ENCODE measurements at regions not wholly inside any gene's neighbourhood (a gene's known extent, or its start where the extent isn't known, plus 50 kb on each side); places are given as distances from the start of the nearest gene placed in this dataset.

- no peaks in the 10 kb centered on the region for H3K36me3 ChIP-seq
- no peaks in the 10 kb centered on the region for H3K9me3 ChIP-seq
- no peak overlapping the region for H3K27ac ChIP-seq
- no peak overlapping the region for H3K4me3 ChIP-seq (replicated peaks in 1 of 3)
- 79 to 81% methylated on average over 7 of the region's 7 CpGs for whole genome bisulfite sequencing, 2 donors
- TF ChIP-seq POLR2A (IDR thresholded peaks at IDR 0.05) = no peak
- TF ChIP-seq CTCF (IDR thresholded peaks at IDR 0.05) = no peak
- no peak for DNase-seq
- intact Hi-C loops (cut with DNase I) = no loop called here
- no peaks in the 10 kb centered on the region for H3K27me3 ChIP-seq
- no peaks in the 10 kb centered on the region for H3K4me1 ChIP-seq
Measured at GRCh38 chr2:9086465-9086864, 83.0 kb upstream of the MBOAT2 start.

DNA sequence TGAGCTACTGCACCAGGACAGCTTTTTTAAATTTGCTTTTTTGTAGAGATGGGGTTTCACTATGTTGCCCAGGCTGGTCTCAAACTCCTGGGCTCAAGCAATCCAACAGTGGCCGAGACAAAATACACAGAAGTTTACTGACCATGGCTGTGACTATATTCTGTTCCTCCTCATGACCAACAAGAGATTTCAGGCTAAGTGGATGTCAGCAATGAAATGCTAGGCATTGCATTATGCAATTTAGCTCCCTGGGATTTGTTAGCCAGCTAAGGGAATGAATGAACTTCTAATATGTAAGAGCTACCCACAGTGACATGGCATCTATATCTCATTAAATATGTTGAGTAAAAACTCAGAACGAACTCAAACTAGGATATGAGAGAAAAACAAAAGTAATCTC is 81.9 kb upstream of the MBOAT2 start:
- H3K4me3 ChIP-seq (replicated peaks in 1 of 3) = no peak overlapping the region

DNA sequence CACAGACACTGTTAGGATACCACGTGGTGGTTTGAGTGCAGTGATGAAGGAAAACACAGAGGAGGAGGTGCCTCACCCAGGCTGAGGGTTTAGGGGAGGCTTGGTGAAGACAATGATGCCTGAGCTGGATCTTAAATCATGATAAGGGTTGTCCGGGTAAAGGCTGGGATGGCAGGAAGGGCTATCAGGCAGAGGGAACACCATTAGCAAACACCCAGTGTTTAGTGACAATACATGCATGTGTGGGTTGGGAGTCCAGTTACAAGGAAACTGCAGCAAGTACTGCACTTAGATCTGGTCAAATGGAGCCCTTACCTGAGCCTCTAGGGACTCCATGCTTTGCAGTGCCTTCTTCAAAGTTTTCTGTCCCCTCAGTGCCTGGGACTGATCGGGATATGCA is 79.8 kb upstream of the MBOAT2 start:
- TF ChIP-seq CTCF (IDR thresholded peaks at IDR 0.05) = no peak
- H3K27ac ChIP-seq = no peak overlapping the region
- no peaks in the 10 kb centered on the region for H3K9me3 ChIP-seq
- no peaks in the 10 kb centered on the region for H3K4me1 ChIP-seq
- WGBS, 2 donors = 63 to 80% methylated on average over 3 of the region's 3 CpGs
- no peaks in the 10 kb centered on the region for H3K36me3 ChIP-seq
- H3K4me3 ChIP-seq (replicated peaks in 1 of 3) = no peak overlapping the region
- intact Hi-C loops (cut with DNase I) = no loop called here
- DNase-seq = no peak
- no peaks in the 10 kb centered on the region for H3K27me3 ChIP-seq

More for the DNA sequence above, 81.9 kb upstream of the MBOAT2 start:
- H3K36me3 ChIP-seq = no peaks in the 10 kb centered on the region
- no peaks in the 10 kb centered on the region for H3K4me1 ChIP-seq
- no peaks in the 10 kb centered on the region for H3K9me3 ChIP-seq
- no peak for TF ChIP-seq POLR2A (IDR thresholded peaks at IDR 0.05)
- TF ChIP-seq CTCF (IDR thresholded peaks at IDR 0.05) = no peak
- WGBS, 2 donors = 84 to 88% methylated on average over 2 of the region's 2 CpGs
- no peaks in the 10 kb centered on the region for H3K27me3 ChIP-seq
- DNase-seq = no peak
- intact Hi-C loops (cut with DNase I) = no loop called here
- no peak overlapping the region for H3K27ac ChIP-seq

GRCh38 chr2:9082158-9082557 is 78.7 kb upstream of the MBOAT2 start:
- no peaks in the 10 kb centered on the region for H3K36me3 ChIP-seq
- no peak overlapping the region for H3K27ac ChIP-seq
- no peak for TF ChIP-seq CTCF (IDR thresholded peaks at IDR 0.05)
- H3K9me3 ChIP-seq = no peaks in the 10 kb centered on the region
- H3K4me1 ChIP-seq = no peaks in the 10 kb centered on the region
- DNase-seq = no peak
- intact Hi-C loops (cut with DNase I) = no loop called here
- no peak overlapping the region for H3K4me3 ChIP-seq (replicated peaks in 1 of 3)
- H3K27me3 ChIP-seq = no peaks in the 10 kb centered on the region

GRCh38 chr2:9081750-9082149 is 78.3 kb upstream of the MBOAT2 start:
- intact Hi-C loops (cut with DNase I) = no loop called here
- TF ChIP-seq CTCF (IDR thresholded peaks at IDR 0.05) (no peak), POLR2A (IDR thresholded peaks at IDR 0.05) (no peak)
- Histone ChIP-seq H3K4me3 (replicated peaks in 1 of 3) (no peak overlapping the region), H3K27ac (no peak overlapping the region), H3K27me3 (no peaks in the 10 kb centered on the region), H3K4me1 (no peaks in the 10 kb centered on the region), H3K36me3 (no peaks in the 10 kb centered on the region), H3K9me3 (no peaks in the 10 kb centered on the region)
- WGBS, 2 donors = 94 to 96% methylated on average over 2 of the region's 2 CpGs
- no peak for DNase-seq

Data from thyroid gland (tissue), 4 donors.